MG63 (cell line): ENCODE measurements at regions not wholly inside any gene's neighbourhood (a gene's known extent, or its start where the extent isn't known, plus 50 kb on each side); places are given as distances from the start of the nearest gene placed in this dataset.

Source experiments
- DNase-seq: peaks from one replicate; pipeline ENCODE4 v3.0.0-alpha.2; 2020
- H3K27me3 ChIP-seq: fragments of 250-450 bp; sonication (Bioruptor Pico); 2 replicates; pipeline ENCODE4 v1.5.1; 2020; ENCODE audit warnings: mild to moderate bottlenecking, moderate library complexity
- H3K36me3 ChIP-seq: fragments of 250-450 bp; sonication (Bioruptor Pico); 2 replicates; pipeline ENCODE4 v1.5.1; 2020; ENCODE audit warnings: mild to moderate bottlenecking, moderate library complexity
- H3K4me3 ChIP-seq: fragments of 250-450 bp; sonication (Bioruptor Pico); 2 replicates; pipeline ENCODE4 v1.5.1; 2020; ENCODE audit warnings: mild to moderate bottlenecking, moderate library complexity
- H3K9me3 ChIP-seq: fragments of 250-450 bp; sonication (Bioruptor Pico); 2 replicates; pipeline ENCODE4 v1.5.1; 2020; ENCODE audit warnings: mild to moderate bottlenecking, moderate library complexity

- Histone ChIP-seq H3K4me3 (no peak overlapping the region), H3K27me3 (no peaks in the 10 kb centered on the region), H3K9me3 (no peaks in the 10 kb centered on the region), H3K36me3 (no peaks in the 10 kb centered on the region)
- no peak for DNase-seq
Observed at GRCh38 chr3:82839871-82840270, 1078.4 kb upstream of the GBE1 start.

- DNase-seq = no peak
- H3K4me3 ChIP-seq = no peak overlapping the region
- H3K27me3 ChIP-seq = no peaks in the 10 kb centered on the region
- no peaks in the 10 kb centered on the region for H3K36me3 ChIP-seq
- H3K9me3 ChIP-seq = no peaks in the 10 kb centered on the region; the same call in 1 of the 2 replicates
Observed at GRCh38 chr3:82834098-82834497, 1072.7 kb upstream of the GBE1 start.

GRCh38 chr3:82824491-82824890 lies 1063.0 kb upstream of the GBE1 start:
- Histone ChIP-seq H3K27me3 (no peaks in the 10 kb centered on the region), H3K36me3 (no peaks in the 10 kb centered on the region), H3K9me3 (no peaks in the 10 kb centered on the region), H3K4me3 (no peak overlapping the region)
- DNase-seq = no peak

- no peak for DNase-seq
Observed at GRCh38 chr3:82816086-82816485, 1054.6 kb upstream of the GBE1 start.

GRCh38 chr3:82815417-82816058 lies 1054.1 kb upstream of the GBE1 start:
- Histone ChIP-seq H3K9me3 (no peaks in the 10 kb centered on the region), H3K36me3 (no peaks in the 10 kb centered on the region), H3K27me3 (no peaks in the 10 kb centered on the region), H3K4me3 (no peak overlapping the region)
- no peak for DNase-seq

More at GRCh38 chr3:82816086-82816485, 1054.6 kb upstream of the GBE1 start:
- Histone ChIP-seq H3K9me3 (no peaks in the 10 kb centered on the region), H3K36me3 (no peaks in the 10 kb centered on the region), H3K4me3 (no peak overlapping the region), H3K27me3 (no peaks in the 10 kb centered on the region)

GRCh38 chr3:82814660-82815059 lies 1053.2 kb upstream of the GBE1 start:
- no peak overlapping the region for H3K4me3 ChIP-seq
- H3K9me3 ChIP-seq = no peaks in the 10 kb centered on the region
- DNase-seq = peak; percentile 18
- no peaks in the 10 kb centered on the region for H3K36me3 ChIP-seq
- H3K27me3 ChIP-seq = no peaks in the 10 kb centered on the region

- Histone ChIP-seq H3K36me3 (no peaks in the 10 kb centered on the region), H3K9me3 (no peaks in the 10 kb centered on the region), H3K4me3 (no peak overlapping the region), H3K27me3 (no peaks in the 10 kb centered on the region)
- no peak for DNase-seq
Observed at GRCh38 chr3:82807781-82808180, 1046.3 kb upstream of the GBE1 start.

GRCh38 chr3:82802501-82802900 lies 1041.1 kb upstream of the GBE1 start:
- Histone ChIP-seq H3K9me3 (no peaks in the 10 kb centered on the region), H3K36me3 (no peaks in the 10 kb centered on the region), H3K4me3 (no peak overlapping the region), H3K27me3 (no peaks in the 10 kb centered on the region)
- no peak for DNase-seq

- Histone ChIP-seq H3K4me3 (no peak overlapping the region), H3K27me3 (no peaks in the 10 kb centered on the region), H3K36me3 (no peaks in the 10 kb centered on the region), H3K9me3 (no peaks in the 10 kb centered on the region)
- no peak for DNase-seq
Observed at GRCh38 chr3:82800248-82800647, 1038.8 kb upstream of the GBE1 start.

GRCh38 chr3:82796765-82797164 lies 1035.3 kb upstream of the GBE1 start:
- Histone ChIP-seq H3K4me3 (no peak overlapping the region), H3K36me3 (no peaks in the 10 kb centered on the region), H3K27me3 (no peaks in the 10 kb centered on the region), H3K9me3 (no peaks in the 10 kb centered on the region)
- DNase-seq = no peak

GRCh38 chr3:82791241-82791640 lies 1029.8 kb upstream of the GBE1 start:
- DNase-seq = no peak

GRCh38 chr3:82790307-82791097 lies 1029.1 kb upstream of the GBE1 start:
- H3K9me3 ChIP-seq = no peaks in the 10 kb centered on the region
- no peaks in the 10 kb centered on the region for H3K36me3 ChIP-seq
- H3K4me3 ChIP-seq = no peak overlapping the region
- H3K27me3 ChIP-seq = no peaks in the 10 kb centered on the region
- DNase-seq = no peak

More at GRCh38 chr3:82791241-82791640, 1029.8 kb upstream of the GBE1 start:
- no peaks in the 10 kb centered on the region for H3K36me3 ChIP-seq
- no peaks in the 10 kb centered on the region for H3K27me3 ChIP-seq
- H3K9me3 ChIP-seq = no peaks in the 10 kb centered on the region
- no peak overlapping the region for H3K4me3 ChIP-seq

- Histone ChIP-seq H3K27me3 (no peaks in the 10 kb centered on the region), H3K36me3 (no peaks in the 10 kb centered on the region), H3K9me3 (no peaks in the 10 kb centered on the region), H3K4me3 (no peak overlapping the region)
- DNase-seq = no peak
Observed at GRCh38 chr3:82783194-82783593, 1021.7 kb upstream of the GBE1 start.

- H3K36me3 ChIP-seq = no peaks in the 10 kb centered on the region
- DNase-seq = no peak
- no peak overlapping the region for H3K4me3 ChIP-seq
- no peaks in the 10 kb centered on the region for H3K9me3 ChIP-seq
- H3K27me3 ChIP-seq = no peaks in the 10 kb centered on the region
Observed at GRCh38 chr3:82773207-82773606, 1011.8 kb upstream of the GBE1 start.

GRCh38 chr3:82764521-82764920 lies 1003.1 kb upstream of the GBE1 start:
- Histone ChIP-seq H3K36me3 (no peaks in the 10 kb centered on the region), H3K4me3 (no peak overlapping the region), H3K9me3 (no peaks in the 10 kb centered on the region), H3K27me3 (no peaks in the 10 kb centered on the region)
- no peak for DNase-seq

GRCh38 chr3:82761858-82762257 lies 1000.4 kb upstream of the GBE1 start:
- no peaks in the 10 kb centered on the region for H3K27me3 ChIP-seq
- H3K4me3 ChIP-seq = no peak overlapping the region
- H3K9me3 ChIP-seq = no peaks in the 10 kb centered on the region
- no peaks in the 10 kb centered on the region for H3K36me3 ChIP-seq
- no peak for DNase-seq

- no peak for DNase-seq
- no peaks in the 10 kb centered on the region for H3K27me3 ChIP-seq
- H3K36me3 ChIP-seq = no peaks in the 10 kb centered on the region
- H3K4me3 ChIP-seq = no peak overlapping the region
- H3K9me3 ChIP-seq = no peaks in the 10 kb centered on the region
Observed at GRCh38 chr3:82745544-82745943, 984.1 kb upstream of the GBE1 start.

GRCh38 chr3:82743196-82743595 lies 981.8 kb upstream of the GBE1 start:
- Histone ChIP-seq H3K27me3 (no peaks in the 10 kb centered on the region), H3K36me3 (no peaks in the 10 kb centered on the region), H3K9me3 (no peaks in the 10 kb centered on the region), H3K4me3 (no peak overlapping the region)
- no peak for DNase-seq
